ENCODE measurements at regions not wholly inside any gene's neighbourhood (a gene's known extent, or its start where the extent isn't known, plus 50 kb on each side); places are given as distances from the start of the nearest gene placed in this dataset.
"Not testable (repeated sequence)": the region's sequence is repeated elsewhere in the genome, so short reads cannot be mapped to it uniquely, and the experiment has no call there.

GRCh38 chr17:27066315-27066714 is 227.6 kb upstream of the WSB1 start:
- no peak for DNase-seq

- DNase-seq = no peak
Observed at GRCh38 chr17:27069842-27070508, 223.9 kb upstream of the WSB1 start.

- no peak for DNase-seq
Observed at GRCh38 chr17:27070836-27071235, 223.1 kb upstream of the WSB1 start.

- no peak for DNase-seq
Observed at GRCh38 chr17:27072885-27073284, 221.0 kb upstream of the WSB1 start.

- DNase-seq = no peak
Observed at GRCh38 chr17:27076814-27077213, 217.1 kb upstream of the WSB1 start.

- DNase-seq = no peak
Observed at GRCh38 chr17:27078296-27078695, 215.6 kb upstream of the WSB1 start.

GRCh38 chr17:27079660-27080059 is 214.3 kb upstream of the WSB1 start:
- DNase-seq = no peak

GRCh38 chr17:27081002-27081638 is 212.8 kb upstream of the WSB1 start:
- DNase-seq = no peak

- no peak for DNase-seq
Observed at GRCh38 chr17:27082023-27082774, 211.7 kb upstream of the WSB1 start.

- no peak for DNase-seq
Observed at GRCh38 chr17:27082775-27083154, 211.1 kb upstream of the WSB1 start.

- no peak for DNase-seq
Observed at GRCh38 chr17:27083408-27084185, 210.3 kb upstream of the WSB1 start.

- no peak for DNase-seq
Observed at GRCh38 chr17:27085517-27085916, 208.4 kb upstream of the WSB1 start.

GRCh38 chr17:27086526-27086925 is 207.4 kb upstream of the WSB1 start:
- DNase-seq = no peak

GRCh38 chr17:27087935-27088766 is 205.8 kb upstream of the WSB1 start:
- no peak for DNase-seq

- DNase-seq = no peak
Observed at GRCh38 chr17:27088767-27089078, 205.2 kb upstream of the WSB1 start.

GRCh38 chr17:27089079-27089928 is 204.6 kb upstream of the WSB1 start:
- DNase-seq = peak in 1 of 2 experiments; percentile 29

- DNase-seq = no peak
Observed at GRCh38 chr17:27089929-27090247, 204.0 kb upstream of the WSB1 start.

GRCh38 chr17:27090450-27091042 is 203.4 kb upstream of the WSB1 start:
- DNase-seq = not testable (repeated sequence)

GRCh38 chr17:27091043-27091497 is 202.8 kb upstream of the WSB1 start:
- no peak for DNase-seq

- DNase-seq = not testable (repeated sequence)
Observed at GRCh38 chr17:27094179-27094578, 199.7 kb upstream of the WSB1 start.

- DNase-seq = not testable (repeated sequence)
Observed at GRCh38 chr17:27095821-27096220, 198.1 kb upstream of the WSB1 start.

Data from NCI-H446 (cell line).